ENCODE measurements at regions not wholly inside any gene's neighbourhood (a gene's known extent, or its start where the extent isn't known, plus 50 kb on each side); places are given as distances from the start of the nearest gene placed in this dataset.

GRCh38 chr7:18429547-18429946 is 66.0 kb upstream of the HDAC9 start:
- TF ChIP-seq CTCF (IDR thresholded peaks at IDR 0.05; ENCODE audit: extremely low read depth in 1 of 2, insufficient read depth in 1 of 2, low read depth in 1 of 2, low read length in 2 of 2) (no peak), POLR2A (IDR thresholded peaks at IDR 0.05; ENCODE audit: low read depth, low read length) (no peak)

Data from endothelial cell of umbilical vein (primary cell).